HG02970 (cell line): ENCODE measurements at regions not wholly inside any gene's neighbourhood (a gene's known extent, or its start where the extent isn't known, plus 50 kb on each side); places are given as distances from the start of the nearest gene placed in this dataset.

Experiments used
- ATAC-seq: cut with Tn5 transposase; IDR thresholded peaks from one replicate; pipeline ENCODE4 v1.9.1; 2021; ENCODE audit warnings: mild to moderate bottlenecking, moderate library complexity, moderate number of reproducible peaks; ENCODE audit not compliant: unreplicated experiment, low FRiP score

DNA sequence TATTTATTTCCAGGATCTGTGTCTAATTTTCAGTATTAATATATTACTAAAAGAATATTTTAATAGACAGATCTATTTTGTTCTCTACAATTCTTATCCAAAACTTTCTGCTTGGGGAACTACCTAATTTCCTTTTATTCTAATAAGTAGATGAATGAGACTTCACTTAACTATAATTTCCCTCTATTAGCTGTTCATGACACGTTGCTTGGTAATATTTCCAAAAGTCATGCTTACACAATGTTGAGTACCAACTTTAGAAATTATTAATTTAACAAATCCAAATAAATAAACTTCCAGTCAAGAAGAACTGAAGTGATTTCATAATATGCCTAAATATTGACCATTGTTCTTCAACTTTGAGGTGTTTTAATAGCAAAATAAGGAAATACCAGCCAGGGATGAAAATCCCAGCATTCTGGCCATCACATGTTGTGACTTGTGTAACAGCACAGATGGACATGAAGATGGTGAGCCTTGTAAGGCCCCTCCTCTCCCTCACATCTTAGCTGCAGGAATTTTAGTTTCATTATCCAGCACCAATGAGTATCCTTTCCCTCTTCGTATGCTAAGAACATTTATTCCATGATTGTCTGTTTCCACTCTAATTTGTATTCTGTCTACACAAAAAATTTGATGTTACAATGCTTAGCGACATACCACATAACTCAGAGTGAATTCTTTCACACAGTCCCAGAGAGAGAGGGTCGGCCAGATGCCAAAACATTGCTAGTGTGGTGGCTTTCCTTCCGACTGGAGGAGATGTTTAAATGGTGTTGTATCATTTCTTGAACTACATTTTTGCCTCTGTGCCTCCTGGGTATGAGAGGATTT, 137.5 kb downstream of the FOXA2 start:
- ATAC-seq: no peak

GRCh38 chr20:22442318-22442717, 142.1 kb downstream of the FOXA2 start:
- no peak for ATAC-seq

DNA sequence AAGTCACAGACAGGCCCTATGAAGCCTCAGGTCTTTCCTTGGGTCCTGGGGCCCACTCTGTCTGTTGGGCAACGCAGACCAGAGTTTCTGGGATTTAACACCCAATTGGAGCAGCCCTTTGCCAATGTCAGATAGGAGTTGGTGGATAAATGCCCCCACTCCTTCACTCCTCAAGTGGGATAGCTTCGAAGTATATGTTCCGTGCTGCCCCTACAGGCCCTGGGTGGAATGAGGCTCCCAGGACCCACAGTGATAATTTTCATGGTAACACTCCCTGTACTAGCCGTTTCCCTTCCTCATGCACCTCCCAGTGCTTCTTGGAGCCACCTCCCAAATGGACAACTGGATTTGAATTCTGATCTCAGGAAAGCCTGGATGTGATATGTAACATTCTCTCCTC, 145.4 kb downstream of the FOXA2 start:
- ATAC-seq: no peak

DNA sequence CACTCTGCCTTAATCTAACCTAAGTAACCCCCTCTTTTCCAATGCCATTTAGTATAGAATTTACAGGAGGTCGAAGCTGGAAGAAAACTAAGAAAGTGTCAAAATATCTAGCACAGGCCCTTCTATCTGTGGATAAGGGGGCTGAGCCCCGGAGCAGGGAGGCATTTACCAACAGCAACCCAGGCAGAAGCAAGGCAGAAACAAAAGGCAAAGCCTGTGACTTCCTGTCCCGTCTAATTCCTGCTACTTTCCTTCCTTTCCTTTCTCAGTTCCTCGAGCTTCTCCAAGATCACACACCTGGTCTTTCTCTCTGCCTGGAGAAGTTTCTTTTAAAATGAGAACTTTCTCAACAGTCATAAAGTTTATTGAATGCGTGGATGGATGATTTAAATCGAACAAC, 146.0 kb downstream of the FOXA2 start:
- ATAC-seq: no peak

DNA sequence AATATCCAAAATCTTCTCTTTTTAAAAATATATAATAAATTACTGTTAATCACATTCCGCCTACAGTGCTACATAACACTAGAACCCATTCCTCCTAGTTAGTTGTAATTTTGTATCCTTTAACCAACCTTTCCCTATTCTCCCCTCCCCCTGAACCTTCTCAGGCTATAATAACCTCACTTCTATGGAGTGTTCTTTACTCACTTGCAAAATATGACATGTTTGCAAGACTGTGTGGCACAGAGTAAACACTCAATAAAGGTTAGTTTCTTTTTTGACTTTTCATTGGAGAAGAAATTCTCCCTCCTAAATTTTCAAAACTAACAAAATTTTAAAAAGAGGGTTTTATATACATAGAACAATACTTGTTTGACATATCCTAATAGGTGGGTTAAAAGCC, 147.0 kb downstream of the FOXA2 start:
- ATAC-seq: no peak

- ATAC-seq: no peak
Measured at GRCh38 chr20:22431419-22431818, 153.0 kb downstream of the FOXA2 start.

DNA sequence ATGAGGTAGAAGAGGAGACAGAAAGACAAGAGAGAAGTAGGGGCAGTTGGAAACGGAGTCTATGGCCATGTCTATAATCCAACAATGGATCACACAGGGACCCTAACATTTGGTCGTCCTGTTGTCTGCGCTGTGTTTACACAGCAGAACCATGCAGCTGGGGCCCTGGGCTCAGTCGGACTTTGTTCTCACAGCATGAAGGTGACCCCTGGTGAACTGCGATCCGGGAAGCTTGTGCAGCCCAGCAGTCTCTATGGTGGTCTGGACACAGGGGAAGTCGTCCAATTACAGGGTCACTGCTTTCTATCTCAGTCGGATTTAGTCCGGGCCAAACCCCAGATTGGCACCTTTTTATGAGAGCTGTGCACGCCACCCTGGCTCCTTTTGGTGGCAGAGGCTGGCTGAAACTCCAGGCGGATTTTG, 153.6 kb downstream of the FOXA2 start:
- no peak for ATAC-seq

DNA sequence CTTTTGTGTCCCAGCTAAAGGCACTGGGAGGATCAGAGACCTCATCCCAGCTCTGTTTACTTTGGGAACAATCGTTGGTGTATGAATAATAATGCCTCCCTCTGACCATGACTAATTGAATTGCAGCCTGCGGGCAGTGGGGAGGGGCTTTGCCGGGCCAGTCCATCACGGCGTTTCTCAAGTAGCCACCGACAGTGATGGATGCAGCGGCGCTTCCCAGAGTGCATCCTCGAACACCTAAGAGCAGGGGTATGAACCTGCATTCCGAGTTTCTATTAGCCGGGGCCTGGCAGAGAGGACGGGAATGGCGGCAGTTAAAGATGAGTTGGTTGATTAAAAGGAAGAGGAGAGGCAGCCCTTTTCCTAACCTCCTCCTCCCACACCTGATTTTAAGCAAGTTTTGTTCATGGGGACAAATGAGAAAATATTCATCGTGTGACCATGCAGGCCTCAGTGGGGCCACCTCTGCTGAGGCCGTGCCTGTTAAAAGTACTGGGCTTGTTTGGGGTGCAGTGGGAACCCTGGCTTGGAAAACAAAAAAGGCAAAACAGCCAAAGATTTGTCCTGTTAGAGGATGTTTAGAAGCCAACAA, 154.1 kb downstream of the FOXA2 start:
- ATAC-seq: no peak

GRCh38 chr20:22429175-22430153, 154.9 kb downstream of the FOXA2 start:
- ATAC-seq: no peak

DNA sequence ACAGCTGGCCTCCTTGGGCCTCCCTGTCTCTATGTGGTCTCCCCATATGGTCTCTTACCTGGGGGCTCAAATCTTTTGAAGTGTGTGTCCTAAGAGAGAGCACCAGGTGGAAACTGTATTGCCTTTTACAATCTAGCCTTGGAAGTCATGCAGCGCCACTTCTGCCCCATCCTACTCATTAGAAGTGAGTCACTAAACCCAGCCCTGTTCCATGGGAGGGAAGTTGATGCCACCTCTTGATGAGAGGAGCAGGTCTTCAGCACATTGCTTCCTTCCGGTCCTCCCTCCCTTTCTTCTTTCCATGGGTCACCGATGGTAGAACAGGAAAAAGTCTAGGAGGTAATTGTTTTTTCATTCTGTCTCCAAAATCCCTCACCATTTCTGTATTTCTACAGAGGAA, 156.3 kb downstream of the FOXA2 start:
- ATAC-seq: no peak

- ATAC-seq: no peak
Measured at GRCh38 chr20:22426772-22427171, 157.6 kb downstream of the FOXA2 start.

GRCh38 chr20:22425344-22426295, 158.8 kb downstream of the FOXA2 start:
- no peak for ATAC-seq

GRCh38 chr20:22423190-22423832, 161.1 kb downstream of the FOXA2 start:
- ATAC-seq: no peak

DNA sequence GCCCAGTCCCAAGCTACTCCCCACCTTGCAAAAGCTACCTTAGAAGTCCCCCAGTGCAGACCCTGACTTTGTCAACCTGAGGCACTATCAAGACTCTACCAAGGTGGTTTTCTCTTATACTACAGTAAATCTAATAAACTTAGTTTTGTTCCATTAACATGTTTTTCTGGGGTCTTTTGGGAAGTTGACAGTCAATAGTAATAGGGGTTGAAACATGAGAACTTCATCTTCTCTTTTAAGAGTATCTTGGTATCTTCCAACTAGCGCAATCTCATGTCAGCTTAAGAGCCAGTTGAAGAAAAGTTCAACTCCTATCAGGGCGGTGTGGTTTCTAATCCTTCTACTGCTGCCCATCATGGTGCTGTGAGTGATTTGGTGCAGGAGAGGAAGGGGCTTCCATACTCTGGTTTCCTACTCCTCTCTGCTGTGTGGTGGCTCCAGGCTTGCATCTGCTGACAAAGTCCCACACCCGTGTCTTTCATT, 164.2 kb downstream of the FOXA2 start:
- no peak for ATAC-seq

GRCh38 chr20:22418738-22419137, 165.6 kb downstream of the FOXA2 start:
- no peak for ATAC-seq

DNA sequence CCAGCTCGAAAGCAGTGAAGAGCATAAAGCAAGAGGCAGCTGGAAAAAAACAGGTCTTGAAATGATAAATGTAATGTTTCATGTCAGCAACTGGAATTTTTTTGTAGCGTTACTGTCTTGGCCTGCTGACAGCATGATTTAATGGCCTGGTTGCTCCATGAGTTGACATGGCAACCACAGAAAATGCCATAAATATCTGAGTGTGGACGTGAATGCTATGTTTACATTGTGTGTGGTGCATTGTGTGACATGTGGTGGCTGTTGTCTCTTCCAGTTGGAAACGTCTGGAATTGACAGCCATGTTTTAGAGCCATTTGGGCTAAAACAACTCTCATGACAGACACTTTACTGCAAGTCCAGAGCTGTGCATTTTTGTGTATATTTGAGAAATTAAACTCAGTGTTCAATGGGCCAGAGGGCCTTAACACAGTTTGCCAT, 170.0 kb downstream of the FOXA2 start:
- ATAC-seq: no peak

- ATAC-seq: no peak
Measured at GRCh38 chr20:22412977-22413868, 171.1 kb downstream of the FOXA2 start.
